ENCODE measurements at regions not wholly inside any gene's neighbourhood (a gene's known extent, or its start where the extent isn't known, plus 50 kb on each side); places are given as distances from the start of the nearest gene placed in this dataset.
"Not testable (repeated sequence)": the region's sequence is repeated elsewhere in the genome, so short reads cannot be mapped to it uniquely, and the experiment has no call there.

- intact Hi-C loops (cut with DNase I; ENCODE audit: low total_unique reads): no loop called here
- TF ChIP-seq POLR2A (IDR thresholded peaks at IDR 0.05) (no peak), CTCF (IDR thresholded peaks at IDR 0.05) (no peak)
- no peak overlapping the region for H3K4me3 ChIP-seq (ENCODE audit: low read depth, poor library complexity, severe bottlenecking)
- WGBS, 2 donors: 80 to 87% methylated on average over 4 of the region's 4 CpGs
- DNase-seq (ENCODE audit: low spot score in 2 of 2): peak in 1 of 2 donors; percentile 20
These were observed 63.0 kb upstream of the MKI67 start for GRCh38 chr10:128189176-128189575.

GRCh38 chr10:128191847-128192246 lies 65.6 kb upstream of the MKI67 start:
- intact Hi-C loops (cut with DNase I; ENCODE audit: low total_unique reads): no loop called here
- WGBS, 2 donors: 83 to 85% methylated on average over 5 of the region's 5 CpGs
- TF ChIP-seq POLR2A (IDR thresholded peaks at IDR 0.05) (no peak), CTCF (IDR thresholded peaks at IDR 0.05) (no peak)
- H3K4me3 ChIP-seq (ENCODE audit: low read depth, poor library complexity, severe bottlenecking): no peak overlapping the region
- DNase-seq (ENCODE audit: low spot score in 2 of 2): no peak

GRCh38 chr10:128201826-128202225 lies 75.6 kb upstream of the MKI67 start:
- DNase-seq (ENCODE audit: low spot score in 2 of 2); intact Hi-C loops (cut with DNase I; ENCODE audit: low total_unique reads); H3K4me3 ChIP-seq (ENCODE audit: low read depth, poor library complexity, severe bottlenecking): not testable (repeated sequence)
- 95 to 98% methylated on average over 2 of the region's 2 CpGs for WGBS, 2 donors

- DNase-seq (ENCODE audit: low spot score in 2 of 2): no peak
- intact Hi-C loops (cut with DNase I; ENCODE audit: low total_unique reads): no loop called here
- no peak for TF ChIP-seq CTCF (IDR thresholded peaks at IDR 0.05)
- no peak for TF ChIP-seq POLR2A (IDR thresholded peaks at IDR 0.05)
- H3K4me3 ChIP-seq (ENCODE audit: low read depth, poor library complexity, severe bottlenecking): no peak overlapping the region
These were observed 76.8 kb upstream of the MKI67 start for GRCh38 chr10:128203028-128203427.

- H3K4me3 ChIP-seq (ENCODE audit: low read depth, poor library complexity, severe bottlenecking); DNase-seq (ENCODE audit: low spot score in 2 of 2); intact Hi-C loops (cut with DNase I; ENCODE audit: low total_unique reads): not testable (repeated sequence)
- WGBS, 2 donors: 89 to 93% methylated on average over 3 of the region's 3 CpGs
These were observed 79.4 kb upstream of the MKI67 start for GRCh38 chr10:128205591-128205990.

- TF ChIP-seq CTCF (IDR thresholded peaks at IDR 0.05) (no peak), POLR2A (IDR thresholded peaks at IDR 0.05) (no peak)
- no peak overlapping the region for H3K4me3 ChIP-seq (ENCODE audit: low read depth, poor library complexity, severe bottlenecking)
- 90 to 93% methylated on average over 4 of the region's 4 CpGs for WGBS, 2 donors
- intact Hi-C loops (cut with DNase I; ENCODE audit: low total_unique reads): no loop called here
- DNase-seq (ENCODE audit: low spot score in 2 of 2): no peak
These were observed 80.5 kb upstream of the MKI67 start for GRCh38 chr10:128206676-128207075.

GRCh38 chr10:128209862-128210214 lies 83.6 kb upstream of the MKI67 start:
- TF ChIP-seq CTCF (IDR thresholded peaks at IDR 0.05) (no peak), POLR2A (IDR thresholded peaks at IDR 0.05) (no peak)
- DNase-seq (ENCODE audit: low spot score in 2 of 2): no peak
- WGBS, 2 donors: 61 to 69% methylated on average over 12 to 13 of the region's 13 CpGs
- H3K4me3 ChIP-seq (ENCODE audit: low read depth, poor library complexity, severe bottlenecking): no peak overlapping the region
- intact Hi-C loops (cut with DNase I; ENCODE audit: low total_unique reads): loop anchor here (5.0 kb wide), 1 partner anchor 1762 kb away; no protein-coding TSS in a partner anchor

Data from lower leg skin (tissue), 4 donors.